K562 (cell line): ENCODE measurements at regions not wholly inside any gene's neighbourhood (a gene's known extent, or its start where the extent isn't known, plus 50 kb on each side); places are given as distances from the start of the nearest gene placed in this dataset.

ENCODE experiments used
- ATAC-seq: fragments of 200-7000 bp; cut with Tn5 transposase; 3 replicates; pipeline ENCODE4 v1.9.1; 2020; ENCODE audit warnings: moderate library complexity
- BruUV-seq: library from RNA; stranded (reverse); fragments of 400-500 nt; replicated peaks from 2 replicates; lab custom pipeline; 2021; lab: Mats Ljungman, UMichigan
- CTCF ChIA-PET: fragments of 300-600 bp; formaldehyde crosslinking; extraction: SDS; loops from one replicate; lab custom pipeline; 2021; ENCODE audit warnings: low intra/inter-chr PET ratio; lab: Yijun Ruan, JAX
- POLR2A ChIA-PET: fragments of 300-600, 350-650 bp; sonication (Branson Sonifier 250); formaldehyde crosslinking; extraction: SDS; loops from one replicate; lab custom pipeline; 2021; ENCODE audit warnings: antibody characterized with exemption, inconsistent platforms; lab: Yijun Ruan, JAX
- DNase-seq, 4 experiments: peaks; one replicate each; pipeline versions ENCODE4 v3.0.0 to v3.0.0-alpha.2; 2011 to 2018; ENCODE audit warnings: low spot score in 3 of 4, mixed read lengths in 3 of 4; ENCODE audit errors: extremely low read depth in 1 of 4
- FAIRE-seq: peaks from 2 replicates; lab custom pipeline; 2011; peaks lifted over from hg19 to GRCh38; lab: Jason Lieb, UNC
- H2AFZ ChIP-seq: 2 replicates; pipeline ENCODE4 v1.6.0; 2011; ENCODE audit warnings: low read depth, low read length, control low read depth, inconsistent platforms
- H3K27ac ChIP-seq: fragments of 200-600 bp; 3 replicates; pipeline ENCODE4 v1.8.0; 2011; ENCODE audit warnings: low read depth, mild to moderate bottlenecking, control low read depth, inconsistent platforms, low read length, moderate library complexity, mixed read lengths; ENCODE audit errors: extremely low read depth
- H3K27me3 ChIP-seq, 2 experiments: fragments of 300-600 bp in 1 of 2; 2 replicates in 1 of 2; 3 replicates in 1 of 2; pipeline versions ENCODE4 v1.6.0 to v1.8.0; 2011; ENCODE audit warnings: inconsistent platforms in 2 of 2, low read length in 2 of 2, mild to moderate bottlenecking in 1 of 2, mixed read lengths in 1 of 2, moderate library complexity in 1 of 2; ENCODE audit not compliant: control insufficient read depth in 2 of 2, insufficient read depth in 2 of 2
- H3K36me3 ChIP-seq: fragments of 300-600 bp; 3 replicates; pipeline ENCODE4 v1.8.0; 2011; ENCODE audit warnings: mild to moderate bottlenecking, low read length, inconsistent platforms; ENCODE audit not compliant: control insufficient read depth, insufficient read depth
- H3K4me1 ChIP-seq, 2 experiments: fragments of 200-600 bp in 1 of 2; replicated peaks in 1 of 2; 2 replicates in 1 of 2; 3 replicates in 1 of 2; pipeline versions ENCODE4 v1.5.1 to v1.8.0; 2011; ENCODE audit warnings: inconsistent platforms in 2 of 2, low read length in 2 of 2, mild to moderate bottlenecking in 1 of 2, mixed read lengths in 1 of 2, moderate library complexity in 1 of 2; ENCODE audit not compliant: control insufficient read depth in 2 of 2, insufficient read depth in 2 of 2
- H3K4me2 ChIP-seq: 2 replicates; pipeline ENCODE4 v1.6.1; 2011; ENCODE audit warnings: low read length, control low read depth, inconsistent platforms, mixed read lengths; ENCODE audit not compliant: insufficient read depth
- H3K4me3 ChIP-seq: fragments of 200-600 bp; sonication (generic), shearing (Covaris generic); 2 replicates; pipeline ENCODE4 v1.5.1; 2016; ENCODE audit warnings: control low read depth, inconsistent platforms
- H3K79me2 ChIP-seq: fragments of 200-600 bp; 3 replicates; pipeline ENCODE4 v1.8.0; 2011; ENCODE audit warnings: low read length, inconsistent platforms; ENCODE audit not compliant: control insufficient read depth, insufficient read depth
- H3K9ac ChIP-seq, 2 experiments: 2 replicates each; pipeline versions ENCODE4 v1.6.0 to v1.6.1; 2011; ENCODE audit warnings: low read depth in 2 of 2, low read length in 2 of 2, control low read depth in 1 of 2, inconsistent platforms in 1 of 2, mild to moderate bottlenecking in 1 of 2, mixed read lengths in 1 of 2; ENCODE audit not compliant: insufficient read depth in 1 of 2
- H3K9me1 ChIP-seq: one replicate; pipeline ENCODE4 v1.6.0; 2011; ENCODE audit warnings: inconsistent platforms, mild to moderate bottlenecking, low read length, moderate library complexity; ENCODE audit not compliant: control insufficient read depth, insufficient read depth
- H3K9me3 ChIP-seq: replicated peaks from 2 replicates; pipeline ENCODE4 v1.5.1; 2011; ENCODE audit warnings: low read depth, low read length, inconsistent platforms; ENCODE audit not compliant: control insufficient read depth, insufficient read depth
- H4K20me1 ChIP-seq: replicated peaks from 2 replicates; pipeline ENCODE4 v1.6.1; 2011; ENCODE audit warnings: low read length, inconsistent platforms, mixed read lengths; ENCODE audit not compliant: control insufficient read depth, insufficient read depth
- ARHGAP35 ChIP-seq: fragments of 450-650 bp; IDR thresholded peaks from 2 replicates; pipeline ENCODE4 v1.6.1; 2018; ENCODE audit not compliant: partially characterized antibody
- DNMT1 ChIP-seq: fragments of 450-650 bp; IDR thresholded peaks from 2 replicates; pipeline ENCODE4 v1.6.1; 2016; ENCODE audit warnings: antibody characterized with exemption, mild to moderate bottlenecking
- GABPB2 ChIP-seq: fragments of 250-450 bp; sonication (Bioruptor Pico); conservative IDR thresholded peaks from 2 replicates; pipeline ENCODE4 v1.5.1; 2021; ENCODE audit warnings: mild to moderate bottlenecking
- HDAC8 ChIP-seq: fragments of 450-650 bp; IDR thresholded peaks from 2 replicates; pipeline ENCODE4 v1.6.1; 2016; ENCODE audit warnings: mild to moderate bottlenecking, missing genetic modification characterization, moderate library complexity, missing compliant biosample characterization
- KDM4B ChIP-seq, 2 experiments: fragments of 450-650 bp in 1 of 2; sonication (generic) in 1 of 2; IDR thresholded peaks; 2 replicates each; pipeline ENCODE4 v1.6.1; 2016 to 2017; ENCODE audit warnings: borderline replicate concordance in 2 of 2, antibody characterized with exemption in 1 of 2, low read depth in 1 of 2, mild to moderate bottlenecking in 1 of 2
- LARP7 ChIP-seq: fragments of 450-650 bp; IDR thresholded peaks from 2 replicates; pipeline ENCODE4 v1.6.1; 2016
- NELFE ChIP-seq: IDR thresholded peaks from 2 replicates; pipeline ENCODE4 v1.6.1; 2011; ENCODE audit warnings: mild to moderate bottlenecking; ENCODE audit not compliant: insufficient read depth, insufficient read length
- NONO ChIP-seq, 2 experiments: fragments of 200-400 bp in 1 of 2; fragments of 450-650 bp in 1 of 2; formaldehyde crosslinking in 1 of 2; IDR thresholded peaks; 2 replicates each; pipeline ENCODE4 v1.6.1; 2017; ENCODE audit warnings: low read depth in 2 of 2, mild to moderate bottlenecking in 2 of 2, moderate library complexity in 2 of 2, low read length in 1 of 2
- PKNOX1 ChIP-seq: fragments of 450-650 bp; IDR thresholded peaks from 2 replicates; pipeline ENCODE4 v1.6.1; 2016
- RBM14 ChIP-seq: fragments of 200-400 bp; formaldehyde crosslinking; IDR thresholded peaks from 2 replicates; pipeline ENCODE4 v1.6.1; 2018; ENCODE audit warnings: low read depth, mild to moderate bottlenecking, low read length, moderate library complexity, borderline replicate concordance; ENCODE audit not compliant: insufficient read depth
- RBM22 ChIP-seq: fragments of 200-400 bp; formaldehyde crosslinking; IDR thresholded peaks from 2 replicates; pipeline ENCODE4 v1.6.1; 2018; ENCODE audit warnings: low read length, low read depth; ENCODE audit not compliant: poor library complexity, severe bottlenecking
- RBM25 ChIP-seq: fragments of 200-400 bp; formaldehyde crosslinking; IDR thresholded peaks from 2 replicates; pipeline ENCODE4 v1.6.1; 2018; ENCODE audit warnings: low read length, low read depth, moderate library complexity; ENCODE audit not compliant: severe bottlenecking
- SMAD4 ChIP-seq: fragments of 250-450 bp; sonication (Bioruptor Pico); conservative IDR thresholded peaks from 2 replicates; pipeline ENCODE4 v1.8.0; 2021; ENCODE audit warnings: inconsistent platforms, mild to moderate bottlenecking, moderate library complexity
- TBP ChIP-seq: optimal IDR thresholded peaks from 2 replicates; pipeline ENCODE3; 2011; ENCODE audit warnings: low read depth, low read length, improper control_type of control experiment
- ZFP36 ChIP-seq: fragments of 150-350 bp; IDR thresholded peaks from 2 replicates; pipeline ENCODE4 v1.6.1; 2018; ENCODE audit warnings: low read length, low read depth; ENCODE audit not compliant: partially characterized antibody
- ZNF146 ChIP-seq: IDR thresholded peaks from one replicate; pipeline ENCODE4 v1.6.1; 2018; ENCODE audit warnings: missing compliant biosample characterization; ENCODE audit not compliant: unreplicated experiment
- ZNF165 ChIP-seq: fragments of 250-450 bp; sonication (Bioruptor Pico); IDR thresholded peaks from 2 replicates; pipeline ENCODE4 v1.4.0; 2020; ENCODE audit warnings: borderline replicate concordance
- ZNF589 ChIP-seq: fragments of 200-800 bp; sonication (Bioruptor generic); IDR thresholded peaks from 2 replicates; pipeline ENCODE4 v1.6.1; 2016; ENCODE audit warnings: low read depth, missing genetic modification characterization, missing compliant biosample characterization
- WGBS: fragments of 100-300 bp; shearing (Covaris generic); methylation state at CpG from one replicate; pipeline ENCODE4 v1.1.6; 2016; ENCODE audit warnings: low coverage, mixed read lengths; ENCODE audit not compliant: insufficient coverage; ENCODE audit errors: missing lambda C conversion rate; 5-methylcytosine and 5-hydroxymethylcytosine counted together
- in situ Hi-C: fragments of 300-500 bp; cut with MboI; formaldehyde crosslinking; loops from 4 replicates; pipeline ENCODE4 v1.15.0; 2018; ENCODE audit warnings: inconsistent platforms, mixed read lengths
- intact Hi-C: fragments of 100-400 bp; cut with micrococcal nuclease; formaldehyde crosslinking; loops from 2 replicates; pipeline ENCODE4 v1.14.2; 2022

- BruUV-seq: no TSS peak
- Histone ChIP-seq H4K20me1 (no peaks in the 10 kb centered on the region), H3K79me2 (no peaks in the 10 kb centered on the region), H3K4me1 (no peaks in the 10 kb centered on the region), H3K9me3 (no peaks in the 10 kb centered on the region), H3K4me2 (no peak overlapping the region), H3K4me3 (no peak overlapping the region), H3K27ac (no peak overlapping the region), H2AFZ (no peak overlapping the region), H3K27me3 (no peaks in the 10 kb centered on the region), H3K9me1 (no peaks in the 10 kb centered on the region), H3K36me3 (no peaks in the 10 kb centered on the region), H3K9ac (no peak overlapping the region)
- intact Hi-C loops (no loop called here), in situ Hi-C loops (no loop called here)
- ChIA-PET CTCF (no interaction called here), POLR2A (no interaction called here)
- TF ChIP-seq ZNF146 (CRISPR knock-in tag): peak; percentile 77
- peak; percentile 44 for TF ChIP-seq RBM25
- no peak for TF ChIP-seq DNMT1
- DNase-seq: no peak
- FAIRE-seq: no peak
- no peak for ATAC-seq
Observed at GRCh38 chrX:67872958-67873357, 329.1 kb downstream of the AR start.

GRCh38 chrX:67892401-67892800 lies 348.6 kb downstream of the AR start:
- WGBS: 0% methylated on average over 2 of the region's 2 CpGs
- no peaks in the 10 kb centered on the region for H3K9me1 ChIP-seq
- FAIRE-seq (no peak), ATAC-seq (no peak), DNase-seq (no peak)
- no peaks in the 10 kb centered on the region for H3K79me2 ChIP-seq
- no peaks in the 10 kb centered on the region for H3K9me3 ChIP-seq
- no peak overlapping the region for H3K27ac ChIP-seq
- ChIA-PET CTCF (no interaction called here), POLR2A (no interaction called here)
- H2AFZ ChIP-seq: no peak overlapping the region
- H3K4me3 ChIP-seq: no peak overlapping the region
- no peaks in the 10 kb centered on the region for H3K36me3 ChIP-seq
- no peaks in the 10 kb centered on the region for H3K27me3 ChIP-seq
- H3K9ac ChIP-seq: no peak overlapping the region
- in situ Hi-C loops (no loop called here), intact Hi-C loops (no loop called here)
- no peaks in the 10 kb centered on the region for H3K4me1 ChIP-seq
- no TSS peak for BruUV-seq
- H3K4me2 ChIP-seq: no peak overlapping the region
- H4K20me1 ChIP-seq: no peaks in the 10 kb centered on the region
- TF ChIP-seq ARHGAP35 (no peak), SMAD4 (no peak), RBM14 (no peak), TBP (no peak), GABPB2 (CRISPR knock-in tag) (no peak), LARP7 (no peak), PKNOX1 (no peak), ZFP36 (no peak), NELFE (no peak), HDAC8 (no peak), ZNF165 (no peak), ZNF589 (CRISPR knock-in tag) (no peak), NONO (IDR thresholded peaks at IDR 0.05; ENCODE audit: low read depth in 2 of 2, low read length in 1 of 2) (no peak), KDM4B (IDR thresholded peaks at IDR 0.05; ENCODE audit: borderline replicate concordance in 2 of 2, low read depth in 1 of 2) (no peak), RBM22 (no peak)
